Naive thymus-derived CD4-positive, alpha-beta T cell (primary cell): ENCODE measurements at regions not wholly inside any gene's neighbourhood (a gene's known extent, or its start where the extent isn't known, plus 50 kb on each side); places are given as distances from the start of the nearest gene placed in this dataset.

ENCODE experiments used
- ATAC-seq: fragments of 150-1000 bp; cut with Tn5 transposase; 2 replicates; pipeline ENCODE4 v1.10.0; 2021; ENCODE audit warnings: mild to moderate bottlenecking, moderate library complexity
- CTCF ChIA-PET: fragments of 350-600 bp; sonication (Branson Sonifier 250); formaldehyde crosslinking; loops from one replicate; lab custom pipeline; 2021; ENCODE audit warnings: antibody characterized with exemption; lab: Charles Lee
- POLR2A ChIA-PET: fragments of 350-600 bp; sonication (Branson Sonifier 250); formaldehyde crosslinking; loops from one replicate; lab custom pipeline; 2021; ENCODE audit warnings: antibody characterized with exemption, inconsistent platforms; lab: Charles Lee
- DNase-seq, 9 donors: peaks; one replicate each; pipeline versions ENCODE4 v3.0.0 to v3.0.0-alpha.2; 2020 to 2022; ENCODE audit warnings: mixed read lengths in 1 of 9
- H3K27ac ChIP-seq: one replicate; pipeline ENCODE4 v1.7.0; 2013; ENCODE audit warnings: mild to moderate bottlenecking, low read depth, low read length, moderate library complexity
- H3K27me3 ChIP-seq, 2 donors: one replicate each; pipeline ENCODE4 v1.7.0; 2013; ENCODE audit warnings: low read length in 2 of 2, mild to moderate bottlenecking in 2 of 2, moderate library complexity in 2 of 2; ENCODE audit not compliant: control insufficient read depth in 2 of 2, insufficient read depth in 2 of 2
- H3K36me3 ChIP-seq, 3 experiments: 1 replicate in 2 of 3; 2 replicates in 1 of 3; pipeline ENCODE4 v1.7.0; 2013; ENCODE audit warnings: low read length in 3 of 3, mild to moderate bottlenecking in 3 of 3, moderate library complexity in 1 of 3; ENCODE audit not compliant: insufficient read depth in 3 of 3, control insufficient read depth in 2 of 3
- H3K4me1 ChIP-seq, 2 donors: one replicate each; pipeline ENCODE4 v1.7.0; 2013; ENCODE audit warnings: low read length in 2 of 2, mild to moderate bottlenecking in 2 of 2, moderate library complexity in 1 of 2; ENCODE audit not compliant: control insufficient read depth in 2 of 2, insufficient read depth in 2 of 2
- H3K4me3 ChIP-seq: 2 replicates; pipeline ENCODE4 v1.7.0; 2013; ENCODE audit warnings: mild to moderate bottlenecking, low read length
- H3K9me3 ChIP-seq, 3 experiments: 1 replicate in 2 of 3; 2 replicates in 1 of 3; pipeline ENCODE4 v1.7.0; 2013; ENCODE audit warnings: low read length in 3 of 3; ENCODE audit not compliant: control insufficient read depth in 2 of 3
- H3K27ac Mint-ChIP-seq, 9 donors: one replicate each; pipeline ENCODE4 v1.8.0; 2020 to 2022; ENCODE audit warnings: mixed read lengths in 9 of 9, mild to moderate bottlenecking in 8 of 9, moderate library complexity in 5 of 9, inconsistent platforms in 2 of 9
- H3K27me3 Mint-ChIP-seq, 5 donors: one replicate each; pipeline ENCODE4 v1.8.0; 2021 to 2022; ENCODE audit warnings: mixed read lengths in 5 of 5, mild to moderate bottlenecking in 1 of 5
- H3K36me3 Mint-ChIP-seq, 5 donors: one replicate each; pipeline ENCODE4 v1.8.0; 2020 to 2022; ENCODE audit warnings: mixed read lengths in 5 of 5, mild to moderate bottlenecking in 3 of 5, inconsistent platforms in 1 of 5
- H3K4me1 Mint-ChIP-seq, 7 donors: one replicate each; pipeline ENCODE4 v1.8.0; 2020 to 2022; ENCODE audit warnings: mixed read lengths in 7 of 7, mild to moderate bottlenecking in 3 of 7, inconsistent platforms in 1 of 7
- H3K4me3 Mint-ChIP-seq, 10 donors: one replicate each; pipeline ENCODE4 v1.8.0; 2020 to 2022; ENCODE audit warnings: mild to moderate bottlenecking in 10 of 10, mixed read lengths in 10 of 10, moderate library complexity in 6 of 10, inconsistent platforms in 2 of 10
- H3K9me3 Mint-ChIP-seq, 11 donors: one replicate each; pipeline ENCODE4 v1.8.0; 2020 to 2022; ENCODE audit warnings: mixed read lengths in 11 of 11, mild to moderate bottlenecking in 4 of 11, inconsistent platforms in 1 of 11, moderate library complexity in 1 of 11
- intact Hi-C, 2 donors: fragments of 100-400 bp; cut with micrococcal nuclease; formaldehyde crosslinking; loops; one replicate each; pipeline ENCODE4 v1.15.1; 2023

GRCh38 chr13:85316506-85317025, 482.7 kb downstream of the SLITRK6 start:
- POLR2A ChIA-PET: no interaction called here

GRCh38 chr13:85314686-85315085, 484.5 kb downstream of the SLITRK6 start:
- ATAC-seq (no peak), DNase-seq (no peak)
- Mint-ChIP-seq H3K27me3 (no peaks in the 10 kb centered on the region), H3K9me3 (peaks cover 0 to 11% (median 4%) of the 10 kb centered on the region in 11 donors), H3K4me3 (no peak overlapping the region), H3K4me1 (no peaks in the 10 kb centered on the region), H3K27ac (no peak overlapping the region), H3K36me3 (no peaks in the 10 kb centered on the region)
- H3K9me3 ChIP-seq: no peaks in the 10 kb centered on the region
- no peak overlapping the region for H3K27ac ChIP-seq
- no peaks in the 10 kb centered on the region for H3K36me3 ChIP-seq
- ChIA-PET POLR2A (no interaction called here), CTCF (no interaction called here)
- H3K4me1 ChIP-seq: no peaks in the 10 kb centered on the region
- no peak overlapping the region for H3K4me3 ChIP-seq
- no peaks in the 10 kb centered on the region for H3K27me3 ChIP-seq
- intact Hi-C loops: no loop called here

More at GRCh38 chr13:85316506-85317025, 482.7 kb downstream of the SLITRK6 start:
- Histone ChIP-seq H3K4me1 (no peaks in the 10 kb centered on the region), H3K27me3 (no peaks in the 10 kb centered on the region), H3K36me3 (no peaks in the 10 kb centered on the region), H3K4me3 (no peak overlapping the region), H3K27ac (no peak overlapping the region), H3K9me3 (no peaks in the 10 kb centered on the region)
- Mint-ChIP-seq H3K27me3 (no peaks in the 10 kb centered on the region), H3K9me3 (peaks cover 0 to 9% (median 1%) of the 10 kb centered on the region in 11 donors), H3K4me3 (no peak overlapping the region), H3K27ac (no peak overlapping the region), H3K36me3 (no peaks in the 10 kb centered on the region), H3K4me1 (no peaks in the 10 kb centered on the region)
- intact Hi-C loops: no loop called here
- DNase-seq: no peak
- CTCF ChIA-PET: no interaction called here
- no peak for ATAC-seq

- H3K4me3 Mint-ChIP-seq: no peak overlapping the region
- no peaks in the 10 kb centered on the region for H3K27me3 Mint-ChIP-seq
- intact Hi-C loops: no loop called here
- H3K27ac Mint-ChIP-seq: no peak overlapping the region
- no peaks in the 10 kb centered on the region for H3K4me1 Mint-ChIP-seq
- DNase-seq (no peak), ATAC-seq (no peak)
- Histone ChIP-seq H3K27ac (no peak overlapping the region), H3K27me3 (no peaks in the 10 kb centered on the region), H3K9me3 (no peaks in the 10 kb centered on the region), H3K4me1 (no peaks in the 10 kb centered on the region), H3K36me3 (no peaks in the 10 kb centered on the region), H3K4me3 (no peak overlapping the region)
- CTCF ChIA-PET: no interaction called here
- H3K9me3 Mint-ChIP-seq: peaks cover 0 to 11% (median 5%) of the 10 kb centered on the region in 11 donors
- POLR2A ChIA-PET: no interaction called here
- H3K36me3 Mint-ChIP-seq: no peaks in the 10 kb centered on the region
Observed at GRCh38 chr13:85313761-85314503, 485.3 kb downstream of the SLITRK6 start.

DNA sequence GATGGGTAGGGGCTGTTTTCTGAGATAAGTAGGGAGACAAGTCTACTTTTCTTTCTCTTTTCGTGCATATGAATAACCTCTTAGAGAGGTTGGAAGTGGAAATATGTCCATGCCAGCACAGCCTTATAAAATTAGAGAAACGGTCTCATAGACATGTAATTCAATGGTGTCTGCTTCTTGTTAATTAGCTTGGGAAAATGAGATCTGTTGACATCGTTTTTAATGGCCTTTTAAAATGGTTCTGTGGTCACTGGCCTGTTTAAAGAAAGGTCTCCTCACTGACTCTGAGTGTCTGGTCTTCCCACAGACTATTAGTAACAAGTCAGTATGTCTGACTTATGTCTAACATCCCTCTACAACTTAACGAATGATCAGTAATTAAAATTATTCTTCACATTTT, 487.1 kb downstream of the SLITRK6 start:
- DNase-seq (no peak), ATAC-seq (no peak)
- H3K4me1 ChIP-seq: no peaks in the 10 kb centered on the region
- Mint-ChIP-seq H3K27me3 (no peaks in the 10 kb centered on the region), H3K4me1 (no peaks in the 10 kb centered on the region), H3K36me3 (no peaks in the 10 kb centered on the region), H3K9me3 (peaks cover 0 to 19% (median 5%) of the 10 kb centered on the region in 11 donors), H3K27ac (no peak overlapping the region), H3K4me3 (no peak overlapping the region)
- POLR2A ChIA-PET: no interaction called here
- no peaks in the 10 kb centered on the region for H3K27me3 ChIP-seq
- no peak overlapping the region for H3K27ac ChIP-seq
- no peak overlapping the region for H3K4me3 ChIP-seq
- intact Hi-C loops: no loop called here
- CTCF ChIA-PET: no interaction called here
- no peaks in the 10 kb centered on the region for H3K36me3 ChIP-seq
- H3K9me3 ChIP-seq: no peaks in the 10 kb centered on the region

DNA sequence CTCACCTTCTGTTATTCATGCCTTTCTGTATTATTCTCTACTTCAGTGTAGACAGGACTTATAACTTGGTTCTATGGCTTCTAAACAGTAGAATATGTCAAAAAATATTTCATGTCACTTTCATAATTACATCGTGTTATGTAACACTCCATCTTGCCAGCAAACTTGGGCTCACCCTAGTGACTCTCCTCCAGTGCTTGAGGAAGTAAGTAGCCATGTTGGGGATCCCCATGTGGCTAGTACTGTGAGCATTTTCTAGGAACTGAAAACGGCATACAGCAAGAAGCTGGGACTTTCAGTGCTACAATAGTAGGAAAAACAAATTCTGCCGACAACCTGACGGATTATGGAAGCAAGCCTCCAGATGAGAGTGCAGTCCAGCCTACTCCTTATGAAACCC, 495.6 kb downstream of the SLITRK6 start:
- H3K4me3 ChIP-seq: no peak overlapping the region
- intact Hi-C loops: no loop called here

DNA sequence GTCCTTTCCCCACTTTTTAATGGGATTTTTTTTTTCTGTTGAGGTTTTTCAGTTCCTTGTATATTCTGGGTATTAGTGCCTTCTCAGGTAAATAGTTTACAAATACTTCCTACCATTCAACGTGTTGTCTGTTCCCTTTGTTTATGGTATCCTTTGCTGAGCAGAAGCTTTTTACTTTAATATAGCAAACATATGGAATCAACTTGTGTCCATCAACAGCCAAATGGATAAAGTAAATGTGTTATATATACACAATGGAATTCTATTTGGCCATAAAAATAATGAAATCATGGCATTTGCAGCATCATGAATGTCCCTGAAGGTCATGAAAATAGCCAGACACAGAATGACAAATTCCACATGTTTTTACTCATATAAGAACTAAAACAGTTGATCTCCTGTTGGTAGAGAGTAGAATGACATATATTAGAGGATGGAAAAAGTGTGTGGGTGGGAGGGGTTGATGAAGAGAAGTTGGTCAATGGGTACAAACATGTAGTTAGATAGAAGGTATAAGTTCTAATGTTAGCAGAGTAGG, 500.8 kb downstream of the SLITRK6 start:
- ATAC-seq (no peak), DNase-seq (no peak)
- ChIA-PET CTCF (no interaction called here), POLR2A (no interaction called here)
- no peaks in the 10 kb centered on the region for H3K36me3 Mint-ChIP-seq
- no peaks in the 10 kb centered on the region for H3K4me1 ChIP-seq
- H3K4me3 ChIP-seq: no peak overlapping the region
- no peaks in the 10 kb centered on the region for H3K36me3 ChIP-seq
- no peaks in the 10 kb centered on the region for H3K27me3 Mint-ChIP-seq
- no peaks in the 10 kb centered on the region for H3K9me3 ChIP-seq
- H3K27me3 ChIP-seq: no peaks in the 10 kb centered on the region
- intact Hi-C loops: no loop called here
- H3K4me1 Mint-ChIP-seq: no peaks in the 10 kb centered on the region
- H3K27ac Mint-ChIP-seq: no peak overlapping the region
- no peak overlapping the region for H3K27ac ChIP-seq
- H3K9me3 Mint-ChIP-seq: peaks cover 0 to 6% (median under 1%) of the 10 kb centered on the region in 11 donors
- H3K4me3 Mint-ChIP-seq: no peak overlapping the region

More for the DNA sequence above, 495.6 kb downstream of the SLITRK6 start:
- Histone ChIP-seq H3K27ac (no peak overlapping the region), H3K27me3 (no peaks in the 10 kb centered on the region), H3K4me1 (no peaks in the 10 kb centered on the region), H3K36me3 (no peaks in the 10 kb centered on the region), H3K9me3 (no peaks in the 10 kb centered on the region)
- H3K27ac Mint-ChIP-seq: no peak overlapping the region
- H3K4me3 Mint-ChIP-seq: no peak overlapping the region
- no peaks in the 10 kb centered on the region for H3K4me1 Mint-ChIP-seq
- ChIA-PET CTCF (no interaction called here), POLR2A (no interaction called here)
- H3K27me3 Mint-ChIP-seq: no peaks in the 10 kb centered on the region
- ATAC-seq (no peak), DNase-seq (no peak)
- no peaks in the 10 kb centered on the region for H3K36me3 Mint-ChIP-seq
- H3K9me3 Mint-ChIP-seq: peaks cover 0 to 16% (median 5%) of the 10 kb centered on the region in 11 donors

DNA sequence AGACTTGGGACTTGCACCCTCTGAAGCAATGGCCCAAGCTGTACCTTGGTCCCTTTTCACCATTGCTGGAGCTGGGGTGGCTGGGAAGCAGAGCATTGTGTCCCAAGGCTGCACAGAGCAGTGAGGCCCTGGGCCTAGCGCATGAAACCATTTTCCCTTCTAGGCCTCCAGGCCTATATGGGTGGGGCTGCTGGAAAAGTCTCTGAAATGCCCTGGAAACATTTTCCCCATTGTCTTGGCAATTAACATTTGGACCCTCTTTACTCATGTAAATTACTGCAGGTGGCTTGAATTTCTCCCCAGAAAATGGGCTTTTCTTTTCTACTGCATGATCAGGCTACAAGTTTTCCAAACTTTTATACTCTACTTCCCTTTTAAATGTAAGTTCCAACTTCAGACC, 510.5 kb downstream of the SLITRK6 start:
- ChIA-PET CTCF (no interaction called here), POLR2A (no interaction called here)
- no peak overlapping the region for H3K27ac Mint-ChIP-seq
- peaks cover 0 to 10% (median 1%) of the 10 kb centered on the region in 11 donors for H3K9me3 Mint-ChIP-seq
- Histone ChIP-seq H3K4me1 (no peaks in the 10 kb centered on the region), H3K36me3 (no peaks in the 10 kb centered on the region), H3K27ac (no peak overlapping the region), H3K4me3 (no peak overlapping the region), H3K9me3 (no peaks in the 10 kb centered on the region), H3K27me3 (no peaks in the 10 kb centered on the region)
- no peak for ATAC-seq
- H3K4me3 Mint-ChIP-seq: no peak overlapping the region
- H3K4me1 Mint-ChIP-seq: no peaks in the 10 kb centered on the region
- intact Hi-C loops: no loop called here
- no peaks in the 10 kb centered on the region for H3K27me3 Mint-ChIP-seq
- no peaks in the 10 kb centered on the region for H3K36me3 Mint-ChIP-seq
- DNase-seq: no peak
